ENCODE measurements at regions not wholly inside any gene's neighbourhood (a gene's known extent, or its start where the extent isn't known, plus 50 kb on each side); places are given as distances from the start of the nearest gene placed in this dataset.

DNA sequence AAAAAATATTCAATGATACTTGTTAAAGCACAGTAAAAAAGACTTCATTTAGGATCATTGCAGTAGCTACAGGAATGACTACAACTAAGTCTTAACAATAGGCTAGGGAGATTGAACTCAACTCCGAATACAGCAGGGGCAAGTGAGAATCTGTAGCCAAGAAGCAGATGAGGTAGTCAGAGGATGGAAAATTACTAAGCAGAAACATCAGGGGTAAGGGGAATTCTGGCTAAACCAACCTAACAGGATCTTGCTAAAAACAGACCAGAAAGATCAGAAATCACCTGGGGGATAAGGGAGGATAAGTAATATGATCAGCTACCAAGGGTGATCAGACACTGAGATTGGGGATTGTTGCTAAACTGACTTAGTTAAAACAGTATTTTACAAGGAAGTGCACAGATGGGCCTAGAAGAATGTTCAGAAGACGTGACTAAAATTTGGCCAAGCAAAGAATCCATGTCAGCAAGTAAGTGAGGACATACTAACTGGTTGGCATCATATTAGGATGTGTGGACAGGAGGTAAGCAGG, 217.5 kb downstream of the TENT5A start:
- intact Hi-C loops (cut with micrococcal nuclease; ENCODE audit: unreplicated experiment) = no loop called here
- BruUV-seq (replicated peaks) = no TSS peak
- Histone ChIP-seq H3K9me3 (ENCODE audit: low read depth, low read length, poor library complexity, severe bottlenecking) (no peaks in the 10 kb centered on the region), H3K4me1 (ENCODE audit: insufficient read depth, low read length, poor library complexity, severe bottlenecking) (no peaks in the 10 kb centered on the region), H3K27me3 (replicated peaks; ENCODE audit: insufficient read depth, low read depth, low read length, poor library complexity) (no peaks in the 10 kb centered on the region), H3K4me3 (ENCODE audit: low read depth, low read length, poor library complexity, severe bottlenecking) (no peak overlapping the region), H3K36me3 (ENCODE audit: insufficient read depth, low read length, poor library complexity, severe bottlenecking) (no peaks in the 10 kb centered on the region), H3K27ac (ENCODE audit: low read depth, low read length, poor library complexity, severe bottlenecking) (no peak overlapping the region)
- DNase-seq (ENCODE audit: low spot score) = no peak
- ChIA-PET CTCF (no interaction called here), POLR2A (ENCODE audit: low non-redundant PET) (no interaction called here)
- TF ChIP-seq CTCF (conservative IDR thresholded peaks at IDR 0.05; ENCODE audit: low read depth, low read length) (no peak), EZH2 (IDR thresholded peaks at IDR 0.05; ENCODE audit: borderline replicate concordance, low read depth, low read length, poor library complexity, severe bottlenecking) (no peak)

- BruUV-seq (replicated peaks) = no TSS peak
- no peak for DNase-seq (ENCODE audit: low spot score)
- Histone ChIP-seq H3K36me3 (ENCODE audit: insufficient read depth, low read length, poor library complexity, severe bottlenecking) (no peaks in the 10 kb centered on the region), H3K9me3 (ENCODE audit: low read depth, low read length, poor library complexity, severe bottlenecking) (no peaks in the 10 kb centered on the region), H3K27me3 (replicated peaks; ENCODE audit: insufficient read depth, low read depth, low read length, poor library complexity) (no peaks in the 10 kb centered on the region), H3K4me1 (ENCODE audit: insufficient read depth, low read length, poor library complexity, severe bottlenecking) (no peaks in the 10 kb centered on the region), H3K4me3 (ENCODE audit: low read depth, low read length, poor library complexity, severe bottlenecking) (no peak overlapping the region), H3K27ac (ENCODE audit: low read depth, low read length, poor library complexity, severe bottlenecking) (no peak overlapping the region)
- TF ChIP-seq EZH2 (IDR thresholded peaks at IDR 0.05; ENCODE audit: borderline replicate concordance, low read depth, low read length, poor library complexity, severe bottlenecking) (no peak), CTCF (conservative IDR thresholded peaks at IDR 0.05; ENCODE audit: low read depth, low read length) (no peak)
- CTCF ChIA-PET = no interaction called here
- intact Hi-C loops (cut with micrococcal nuclease; ENCODE audit: unreplicated experiment) = no loop called here
- POLR2A ChIA-PET (ENCODE audit: low non-redundant PET) = no interaction called here
These were observed 220.5 kb downstream of the TENT5A start for GRCh38 chr6:81531869-81532561.

DNA sequence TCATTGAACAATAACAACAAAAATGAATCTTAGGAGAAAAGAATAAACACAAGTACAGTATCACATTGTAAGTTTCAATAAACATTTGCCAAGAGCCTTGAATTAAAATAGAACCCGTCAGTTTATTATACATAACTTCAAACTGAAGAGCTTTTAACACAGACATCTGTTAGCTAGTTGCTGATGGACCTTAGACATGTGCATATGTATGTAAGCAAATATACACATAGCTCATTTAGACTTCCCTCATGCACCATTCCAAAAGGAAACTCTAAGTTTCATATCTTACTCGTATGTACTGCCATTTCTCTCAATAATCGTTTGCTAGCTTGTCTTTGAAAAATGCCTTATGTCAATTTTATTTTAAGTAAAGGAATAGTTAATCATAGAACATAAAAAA, 235.0 kb downstream of the TENT5A start:
- H3K36me3 ChIP-seq (ENCODE audit: insufficient read depth, low read length, poor library complexity, severe bottlenecking) = no peaks in the 10 kb centered on the region
- BruUV-seq (replicated peaks) = no TSS peak
- H3K27me3 ChIP-seq (replicated peaks; ENCODE audit: insufficient read depth, low read depth, low read length, poor library complexity) = no peaks in the 10 kb centered on the region
- no peak overlapping the region for H3K27ac ChIP-seq (ENCODE audit: low read depth, low read length, poor library complexity, severe bottlenecking)
- TF ChIP-seq EZH2 (IDR thresholded peaks at IDR 0.05; ENCODE audit: borderline replicate concordance, low read depth, low read length, poor library complexity, severe bottlenecking) (no peak), CTCF (conservative IDR thresholded peaks at IDR 0.05; ENCODE audit: low read depth, low read length) (no peak)
- no peaks in the 10 kb centered on the region for H3K4me1 ChIP-seq (ENCODE audit: insufficient read depth, low read length, poor library complexity, severe bottlenecking)
- ChIA-PET POLR2A (ENCODE audit: low non-redundant PET) (no interaction called here), CTCF (no interaction called here)
- no peaks in the 10 kb centered on the region for H3K9me3 ChIP-seq (ENCODE audit: low read depth, low read length, poor library complexity, severe bottlenecking)
- intact Hi-C loops (cut with micrococcal nuclease; ENCODE audit: unreplicated experiment) = no loop called here
- H3K4me3 ChIP-seq (ENCODE audit: low read depth, low read length, poor library complexity, severe bottlenecking) = no peak overlapping the region
- DNase-seq (ENCODE audit: low spot score) = no peak
